Upper lobe of left lung (tissue), 4 donors: ENCODE measurements at regions not wholly inside any gene's neighbourhood (a gene's known extent, or its start where the extent isn't known, plus 50 kb on each side); places are given as distances from the start of the nearest gene placed in this dataset.

Experiments
- CTCF ChIP-seq, 6 experiments: fragments of 450-650 bp in 4 of 6; fragments of 200-600 bp in 2 of 6; sonication (generic) in 2 of 6; IDR thresholded peaks; one replicate each; pipeline ENCODE4 v1.5.1; 2016 to 2019; ENCODE audit warnings: antibody characterized with exemption in 6 of 6
- EP300 ChIP-seq, 4 donors: sonication (generic); formaldehyde crosslinking; IDR thresholded peaks; one replicate each; pipeline ENCODE4 v1.5.1; 2017; ENCODE audit warnings: antibody characterized with exemption in 4 of 4, control low read depth in 2 of 4
- POLR2A ChIP-seq, 4 donors: fragments of 450-650 bp; IDR thresholded peaks; one replicate each; pipeline ENCODE4 v1.5.1; 2016 to 2017; ENCODE audit warnings: antibody characterized with exemption in 4 of 4, mild to moderate bottlenecking in 2 of 4
- POLR2AphosphoS5 ChIP-seq, 2 donors: sonication (generic); formaldehyde crosslinking; IDR thresholded peaks; one replicate each; pipeline ENCODE4 v1.5.1; 2017; ENCODE audit warnings: antibody characterized with exemption in 2 of 2

- TF ChIP-seq POLR2A (IDR thresholded peaks at IDR 0.05) = no peak
- TF ChIP-seq POLR2AphosphoS5 (IDR thresholded peaks at IDR 0.05) = no peak
- no peak for TF ChIP-seq CTCF (IDR thresholded peaks at IDR 0.05)
- TF ChIP-seq EP300 (IDR thresholded peaks at IDR 0.05) = no peak
Measured at GRCh38 chr9:27711241-27711640, 138.0 kb upstream of the C9orf72 start.
